GM21619 (cell line): ENCODE measurements at regions not wholly inside any gene's neighbourhood (a gene's known extent, or its start where the extent isn't known, plus 50 kb on each side); places are given as distances from the start of the nearest gene placed in this dataset.
"Not testable (repeated sequence)": the region's sequence is repeated elsewhere in the genome, so short reads cannot be mapped to it uniquely, and the experiment has no call there.

Experiments
- ATAC-seq: cut with Tn5 transposase; IDR thresholded peaks from one replicate; pipeline ENCODE4 v1.9.1; 2021; ENCODE audit not compliant: unreplicated experiment

DNA sequence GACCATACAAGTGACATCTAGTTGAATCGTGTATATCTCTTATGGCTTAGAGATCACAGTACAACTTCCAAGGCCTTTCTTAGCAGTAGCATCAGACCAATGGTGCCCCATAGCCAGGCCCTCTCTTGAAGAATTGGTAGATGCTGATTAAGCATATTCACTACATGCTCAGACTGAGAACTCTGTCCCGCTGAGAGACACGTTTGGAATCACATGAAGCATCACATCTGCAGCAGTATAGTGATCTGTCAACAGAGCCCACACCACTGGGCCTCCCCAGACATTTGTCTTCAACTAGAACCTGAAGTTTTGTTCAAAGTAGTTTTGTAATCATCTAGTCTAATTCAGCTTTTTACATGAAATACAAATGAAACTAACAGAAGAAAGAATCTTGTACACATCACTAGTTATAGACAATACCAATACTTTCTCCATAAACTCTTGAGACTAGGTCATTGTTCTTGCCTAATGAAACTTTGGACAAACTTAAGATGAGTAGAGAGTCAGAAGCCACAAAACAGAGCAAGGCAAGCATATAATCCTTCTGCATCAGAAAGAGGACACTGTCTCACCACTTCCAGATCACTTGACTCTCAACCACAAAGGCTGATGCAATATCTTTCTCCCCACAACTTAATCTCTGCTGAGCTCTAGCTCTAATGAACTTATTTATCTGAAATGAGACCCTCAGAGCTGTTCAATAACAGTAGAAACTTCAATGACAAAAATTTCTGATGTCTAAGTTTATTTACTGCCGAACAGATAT lies 182.7 kb downstream of the TBX18 start:
- ATAC-seq, result peak; percentile 56

DNA sequence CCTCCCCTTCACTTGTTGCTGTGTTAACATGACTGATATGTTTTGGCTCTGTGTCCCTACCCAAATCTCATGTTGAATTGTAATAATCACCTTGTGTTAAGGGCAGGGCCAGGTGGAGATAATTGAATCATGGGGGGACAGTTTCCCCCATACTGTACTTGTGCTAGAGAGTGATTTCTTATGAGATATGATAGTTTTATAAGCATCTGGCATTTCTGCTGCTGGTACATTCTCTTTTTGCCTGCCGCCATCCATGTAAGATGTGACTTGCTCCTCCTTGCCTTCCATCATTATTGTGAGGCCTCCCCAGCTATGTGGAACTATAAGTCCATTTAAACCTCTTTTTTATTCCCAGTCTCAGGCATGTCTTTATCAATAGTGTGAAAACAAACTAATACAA lies 185.0 kb downstream of the TBX18 start:
- ATAC-seq, result no peak

DNA sequence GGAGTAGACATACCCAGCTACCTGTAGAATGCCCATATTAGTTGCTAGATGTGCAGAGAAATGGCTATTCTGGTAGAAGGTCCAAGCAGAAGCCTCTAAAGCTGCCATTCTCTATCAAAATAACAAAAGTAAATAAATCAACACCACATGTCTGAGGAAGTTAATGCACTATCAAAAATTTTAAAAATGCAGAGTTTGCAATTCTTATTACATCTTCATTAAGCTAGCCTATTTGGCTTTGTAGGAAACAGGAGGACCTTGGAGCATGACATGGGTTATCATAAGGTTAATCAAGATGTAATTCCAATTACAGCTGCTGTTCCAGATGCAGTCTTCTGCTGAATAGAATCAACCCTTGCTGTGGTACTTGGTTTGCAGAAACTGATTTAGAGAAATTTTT lies 188.4 kb downstream of the TBX18 start:
- no peak for ATAC-seq

DNA sequence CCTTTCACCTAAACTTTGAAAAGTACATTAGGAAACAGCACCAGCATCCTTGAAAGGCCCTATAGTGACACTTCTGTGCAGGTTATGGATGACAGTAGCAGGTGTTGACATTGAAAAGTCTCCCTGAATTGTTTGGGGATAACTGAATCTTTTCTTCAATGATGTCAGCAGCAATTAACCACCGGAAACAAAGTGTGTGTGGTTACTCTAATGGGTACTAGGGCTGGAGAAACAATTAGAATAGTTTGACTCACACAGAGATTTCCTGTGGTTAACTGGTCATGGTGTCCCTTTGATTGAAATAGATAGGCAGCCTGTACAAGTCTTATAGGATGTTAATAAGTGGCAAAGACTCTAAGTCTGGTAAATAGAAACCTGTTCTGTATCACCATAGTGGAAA lies 189.1 kb downstream of the TBX18 start:
- ATAC-seq, result peak; percentile 99

DNA sequence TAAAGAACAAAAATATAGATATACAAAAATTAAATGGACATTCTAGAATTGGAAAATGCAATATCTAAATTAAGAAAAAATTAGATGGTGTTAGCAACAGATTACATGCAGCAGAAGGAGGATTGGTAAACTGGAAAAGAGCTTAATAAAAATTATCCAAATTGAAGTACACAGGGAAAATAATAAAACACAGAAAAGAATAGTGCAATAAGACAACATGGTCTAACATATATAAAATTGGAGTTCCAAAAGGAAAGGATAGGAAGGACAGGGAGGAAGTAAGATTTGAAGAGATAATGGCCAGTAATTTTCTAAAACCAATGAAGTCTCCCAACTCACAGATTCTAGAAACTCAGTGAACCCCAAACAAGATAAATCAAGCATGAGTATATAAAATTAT lies 194.5 kb downstream of the TBX18 start:
- ATAC-seq, result no peak

DNA sequence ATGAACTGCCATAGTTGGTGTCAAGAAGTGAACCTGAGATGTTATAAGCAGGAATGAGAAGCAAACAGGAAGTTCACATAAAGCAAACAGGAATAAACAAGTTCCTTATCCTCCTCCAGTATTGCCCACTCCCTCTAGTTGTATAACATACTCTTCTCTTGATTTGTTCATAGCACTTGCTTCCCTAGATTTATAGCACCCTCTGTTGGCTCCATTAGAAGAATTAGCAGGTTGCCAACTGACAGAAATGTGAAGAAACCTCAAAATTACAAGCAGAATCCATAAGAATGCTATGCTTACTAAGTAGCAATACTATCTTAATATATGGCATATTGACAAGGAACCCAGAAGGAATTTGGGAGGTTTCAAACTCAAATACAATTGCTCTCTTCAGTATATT lies 195.4 kb downstream of the TBX18 start:
- no peak for ATAC-seq

DNA sequence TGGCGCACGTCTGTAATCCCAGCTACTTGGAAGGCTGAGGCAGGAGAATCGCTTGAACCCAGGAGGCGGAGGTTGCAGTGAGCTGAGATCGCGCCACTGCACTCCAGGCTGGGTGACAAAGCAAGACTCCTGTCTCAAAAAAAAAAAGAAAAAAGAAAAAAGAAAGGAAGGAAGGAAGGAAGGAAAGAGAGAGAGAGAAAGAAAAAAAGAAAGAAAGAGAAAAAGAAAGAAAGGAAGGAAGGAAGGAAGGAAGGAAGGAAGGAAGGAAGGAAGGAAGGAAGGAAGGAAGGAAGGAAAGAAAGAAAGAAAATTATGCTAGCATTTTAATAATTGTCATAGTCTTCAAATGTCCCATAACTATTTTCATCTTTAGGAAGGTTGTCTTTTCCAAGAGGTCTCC lies 198.7 kb downstream of the TBX18 start:
- ATAC-seq, result not testable (repeated sequence)

DNA sequence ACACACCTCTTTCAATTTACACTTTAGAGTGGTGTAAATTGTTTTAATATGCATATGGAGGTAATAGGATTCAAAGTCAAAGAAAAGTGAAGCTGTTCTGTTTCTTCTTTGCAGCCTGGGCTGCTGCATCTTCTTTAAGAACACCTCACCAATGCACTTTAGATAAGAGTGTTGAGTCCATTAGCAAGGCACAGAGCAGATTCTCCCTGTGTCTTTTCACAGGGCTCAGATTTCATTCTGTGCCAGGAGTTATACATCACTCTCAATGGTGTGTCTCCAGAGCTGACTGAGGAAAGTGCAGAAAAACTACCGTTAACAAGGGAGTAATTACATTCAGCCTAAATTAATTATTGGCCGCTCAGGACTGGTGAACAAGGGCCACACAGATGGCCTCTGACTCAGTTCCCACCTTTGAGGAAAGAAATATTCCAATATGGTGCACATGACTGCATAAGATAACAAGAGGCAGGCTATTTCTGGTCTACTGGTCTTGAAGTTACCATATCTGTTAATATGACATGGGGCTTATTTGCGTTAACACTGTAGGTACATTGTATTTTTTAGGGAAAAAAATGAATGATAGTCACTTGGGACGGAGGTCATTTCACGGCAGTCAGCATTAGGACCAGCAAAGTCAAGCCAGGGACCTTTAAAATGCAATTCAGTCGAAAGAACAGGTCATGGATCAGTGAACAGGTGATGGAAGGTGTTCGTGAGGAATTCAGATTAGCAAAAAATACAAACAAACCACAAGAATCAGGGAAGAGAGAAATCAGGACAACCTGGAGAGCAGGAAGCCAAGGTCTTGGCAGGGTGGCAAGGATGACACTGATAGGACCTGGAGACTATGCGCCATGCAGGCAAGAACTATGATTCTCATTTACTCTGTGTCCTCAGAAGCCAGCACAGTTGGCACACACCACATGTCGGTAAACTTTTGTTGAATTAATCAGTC lies 203.7 kb downstream of the TBX18 start:
- ATAC-seq, result no peak

DNA sequence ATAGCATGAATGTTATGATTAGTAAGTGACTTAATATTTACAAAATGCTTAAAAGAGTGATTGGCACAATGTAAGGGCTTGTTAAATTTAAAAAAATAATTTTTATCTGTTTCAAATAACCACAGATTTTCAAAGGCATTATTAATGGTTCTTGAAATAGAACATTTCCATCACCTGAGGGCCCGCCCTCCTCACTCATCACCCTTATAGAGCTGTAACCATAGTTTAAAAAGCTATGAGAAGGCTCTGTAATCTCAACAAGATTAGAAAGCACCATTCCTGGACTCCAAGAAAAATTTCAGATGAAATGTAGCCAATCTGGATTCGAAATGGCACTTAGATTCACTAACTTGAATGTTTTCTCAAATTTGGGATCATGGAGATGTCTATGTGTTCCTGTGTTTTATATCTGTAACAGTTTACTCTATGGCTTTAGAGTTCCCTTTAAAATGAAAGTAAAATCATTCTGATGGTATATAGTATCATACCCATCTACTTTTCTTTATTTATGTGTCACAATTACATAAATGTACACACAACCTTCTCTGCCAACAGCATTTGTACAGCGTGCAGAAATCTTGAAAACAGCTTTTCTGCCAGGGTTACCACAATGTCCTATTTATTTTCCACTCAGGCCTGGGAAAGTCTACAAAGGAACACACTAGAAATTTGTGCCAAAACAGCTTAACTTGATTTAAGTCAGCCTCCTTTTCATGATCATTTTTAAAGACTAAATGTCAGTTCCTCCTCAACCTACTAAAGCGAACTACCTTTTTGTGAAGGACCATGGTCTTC lies 207.7 kb downstream of the TBX18 start:
- no peak for ATAC-seq

DNA sequence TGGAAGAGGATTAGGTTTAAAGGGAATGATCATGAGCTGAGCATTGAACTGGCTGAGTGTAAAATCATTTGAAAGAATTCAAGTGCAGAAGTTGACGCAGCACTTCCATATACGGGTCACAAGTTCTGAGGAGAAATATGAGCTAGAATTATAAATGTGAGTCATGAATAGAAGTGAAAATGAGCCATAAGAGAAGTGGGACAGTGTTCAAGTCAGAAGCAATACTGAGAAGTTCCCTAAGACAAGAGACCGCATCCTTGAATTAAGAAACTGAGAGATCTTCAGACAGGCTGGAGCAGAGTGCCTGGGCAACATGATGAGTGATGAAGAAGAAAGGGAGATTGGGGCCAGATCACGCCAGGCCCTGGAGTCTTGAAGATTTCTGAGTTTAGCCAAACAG lies 209.7 kb downstream of the TBX18 start:
- no peak for ATAC-seq

DNA sequence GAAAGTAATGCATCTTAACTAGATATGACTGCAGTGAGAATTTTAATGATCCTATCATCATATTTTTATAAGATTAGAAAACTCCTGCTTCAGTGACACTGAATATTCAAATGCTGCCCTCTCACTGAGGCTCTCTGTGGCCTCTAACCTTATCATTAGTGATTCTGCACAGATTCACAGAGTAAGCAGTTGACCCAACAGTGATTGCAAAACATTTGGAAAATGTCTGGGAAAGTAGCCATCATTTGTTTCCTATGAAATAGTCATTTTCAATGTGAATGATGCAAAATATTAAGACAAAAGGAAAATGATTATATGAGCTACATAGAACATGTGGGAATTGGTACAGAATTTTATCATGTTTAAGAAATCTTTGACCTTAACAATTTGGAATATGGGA lies 210.3 kb downstream of the TBX18 start:
- ATAC-seq, result no peak

DNA sequence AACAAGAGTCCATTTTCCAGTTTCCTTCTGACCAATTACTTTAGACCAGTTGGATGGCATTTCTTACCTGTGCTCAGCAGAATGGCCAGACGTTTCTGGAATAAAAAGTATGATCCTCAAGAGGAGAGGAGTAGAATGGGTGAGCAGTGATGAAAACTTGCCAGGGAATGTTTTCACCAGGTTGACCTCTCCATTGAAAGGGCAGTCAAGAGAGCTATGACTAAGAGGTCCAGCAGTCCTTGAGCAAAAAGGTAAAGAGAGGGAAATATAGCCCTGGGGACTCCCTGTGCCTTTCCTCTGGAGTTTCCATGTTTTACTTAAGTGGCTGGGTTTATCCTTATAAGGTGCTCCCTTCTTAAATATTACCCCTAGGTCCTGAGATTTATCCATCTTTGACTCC lies 210.9 kb downstream of the TBX18 start:
- ATAC-seq, result no peak

DNA sequence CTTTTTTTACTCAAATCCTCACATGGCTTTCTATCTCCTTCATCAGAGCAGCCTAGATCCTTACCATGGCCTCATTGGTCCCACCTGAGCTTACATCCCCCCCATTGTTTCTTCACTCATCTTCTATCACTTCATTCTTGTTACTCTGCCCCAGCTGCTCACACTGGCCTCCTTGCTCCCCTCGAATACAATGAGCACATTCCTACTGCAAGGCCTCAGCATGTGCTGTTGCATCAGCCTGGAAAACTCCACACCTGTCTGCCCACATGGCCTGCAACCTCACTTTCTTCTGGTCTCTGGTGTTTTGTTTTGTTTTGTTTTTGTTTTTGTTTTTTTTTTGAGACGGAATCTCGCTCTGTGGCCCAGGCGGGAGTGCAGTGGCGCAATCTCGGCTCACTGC lies 212.6 kb downstream of the TBX18 start:
- no peak for ATAC-seq

DNA sequence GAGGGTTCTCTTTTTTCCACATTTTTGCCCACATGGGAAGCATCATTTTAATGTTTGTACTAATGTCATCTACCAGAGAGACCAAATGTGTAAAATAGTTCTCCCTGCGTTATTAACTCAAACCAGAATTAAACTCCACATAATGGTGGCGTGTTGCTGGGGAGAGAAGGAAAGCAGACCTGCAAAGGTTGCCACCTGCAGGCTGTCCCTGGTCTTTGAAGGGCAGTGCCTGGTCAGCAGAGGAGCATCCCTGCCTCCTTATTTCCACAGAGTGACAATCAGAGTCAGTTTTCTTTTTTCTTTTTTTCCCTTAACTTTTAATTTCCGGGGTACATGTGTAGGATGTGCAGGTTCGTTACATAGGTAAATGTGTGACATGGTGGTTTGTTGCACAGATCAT lies 214.5 kb downstream of the TBX18 start:
- ATAC-seq, result no peak

DNA sequence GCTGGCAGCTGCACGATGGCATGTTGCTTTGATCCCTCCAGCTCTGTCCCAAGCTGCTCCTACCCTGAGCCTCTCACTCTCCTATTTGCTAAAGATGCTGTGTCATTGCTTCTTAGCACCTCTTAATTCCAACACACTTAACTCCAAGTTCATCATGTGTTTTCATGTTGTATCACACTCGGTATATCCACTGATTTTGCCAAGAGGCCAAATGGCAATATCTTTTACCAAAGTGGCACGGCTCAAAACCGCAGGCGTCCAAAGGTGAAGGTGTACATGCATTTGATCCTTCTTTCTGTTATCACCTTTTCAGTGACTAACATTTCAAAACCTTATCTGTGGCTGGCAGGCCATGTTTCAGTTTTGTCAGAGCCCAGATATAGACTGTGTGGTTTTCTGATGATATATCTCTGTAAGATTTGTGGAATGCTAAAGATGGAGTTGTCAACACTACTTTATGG lies 217.0 kb downstream of the TBX18 start:
- no peak for ATAC-seq

DNA sequence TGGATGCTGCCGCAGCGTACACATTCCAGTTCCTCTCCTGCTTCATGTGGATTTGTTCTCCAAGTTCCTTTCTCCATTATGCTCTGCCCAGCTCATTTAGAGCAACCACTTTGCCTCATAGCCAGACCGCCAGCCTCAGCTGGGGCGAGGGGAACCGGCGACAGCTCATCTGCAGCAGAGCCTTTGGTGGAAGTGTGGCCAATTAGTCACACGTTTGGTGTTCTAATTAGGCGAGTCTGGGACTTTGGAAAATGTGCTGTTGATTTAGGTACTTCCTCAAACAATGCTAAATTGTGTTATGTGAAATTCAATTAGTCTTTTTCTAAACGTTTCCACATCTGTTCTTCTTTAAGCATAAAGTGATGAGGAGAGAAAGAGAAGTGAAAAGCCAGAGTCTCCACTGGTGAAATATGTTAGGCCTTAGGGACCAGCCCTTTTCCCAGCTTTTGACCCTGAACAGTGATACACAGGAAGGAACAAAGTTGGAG lies 217.9 kb downstream of the TBX18 start:
- ATAC-seq, result no peak

DNA sequence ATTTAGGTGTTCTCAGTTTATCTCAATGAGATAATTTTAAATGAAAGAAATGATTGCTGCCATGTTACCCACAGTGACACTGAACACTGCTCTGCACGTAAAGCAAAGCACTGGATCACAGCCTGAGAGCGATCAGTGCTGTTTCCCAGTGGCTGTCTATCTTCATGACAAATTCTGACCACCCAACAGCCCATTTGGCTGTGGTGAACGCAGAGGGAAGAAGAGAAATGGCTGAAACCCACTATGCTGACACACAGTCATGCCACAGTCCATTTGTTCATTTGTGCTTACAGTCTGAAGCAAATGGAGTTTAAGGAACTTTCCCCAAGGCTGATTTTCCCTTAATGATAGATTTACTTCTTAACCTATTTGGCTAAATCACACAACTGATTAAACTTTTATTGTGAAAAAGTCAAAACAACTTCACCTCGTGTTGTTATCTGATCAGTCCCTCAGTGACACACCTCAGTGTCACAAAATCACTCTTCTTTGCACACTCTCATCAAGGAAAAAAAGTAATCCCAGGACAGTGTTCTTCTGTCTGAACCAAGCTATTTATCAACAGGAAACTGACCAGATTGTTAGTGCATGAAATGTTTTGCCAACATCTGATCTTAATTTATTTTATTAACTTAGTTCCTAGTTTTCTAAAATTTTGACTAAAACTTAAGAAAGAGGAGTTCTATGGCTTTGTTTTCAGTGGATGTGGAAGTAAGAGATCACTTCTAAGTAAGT lies 225.1 kb downstream of the TBX18 start:
- ATAC-seq, result no peak

DNA sequence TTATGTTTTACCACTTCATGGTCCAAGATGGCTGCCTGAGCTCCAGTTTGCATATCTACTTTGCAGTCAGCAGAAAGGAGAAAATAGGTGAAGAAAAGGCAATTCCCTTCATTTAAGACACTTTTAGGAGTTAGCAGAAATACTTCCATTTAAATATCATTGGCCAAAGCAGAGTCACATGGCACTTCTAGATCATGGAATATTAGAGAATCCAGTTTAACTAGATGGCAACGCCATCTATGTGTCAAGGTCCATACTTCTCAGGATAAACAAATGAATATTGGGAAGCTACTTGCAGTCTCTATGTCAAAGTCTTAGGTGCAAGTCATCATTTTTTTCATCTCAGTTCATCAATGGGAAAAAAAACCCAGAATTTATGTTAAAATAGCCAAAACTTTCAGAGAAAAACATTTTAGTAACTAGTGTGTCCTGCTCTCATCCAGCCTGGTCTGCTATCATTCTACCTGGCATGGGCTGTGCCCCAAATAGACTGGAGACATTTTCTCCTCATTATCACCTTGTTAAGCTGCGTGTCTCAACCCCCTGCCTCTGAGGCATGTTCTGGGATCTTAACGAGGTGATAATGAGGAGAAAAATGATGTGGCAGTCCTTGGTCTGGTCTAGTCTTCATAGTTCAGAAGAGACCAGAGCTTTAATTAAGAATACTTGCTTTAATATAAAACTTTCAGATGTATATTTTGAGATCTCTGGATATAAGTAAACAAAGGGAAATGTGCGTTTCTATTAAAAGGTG lies 227.3 kb downstream of the TBX18 start:
- no peak for ATAC-seq

DNA sequence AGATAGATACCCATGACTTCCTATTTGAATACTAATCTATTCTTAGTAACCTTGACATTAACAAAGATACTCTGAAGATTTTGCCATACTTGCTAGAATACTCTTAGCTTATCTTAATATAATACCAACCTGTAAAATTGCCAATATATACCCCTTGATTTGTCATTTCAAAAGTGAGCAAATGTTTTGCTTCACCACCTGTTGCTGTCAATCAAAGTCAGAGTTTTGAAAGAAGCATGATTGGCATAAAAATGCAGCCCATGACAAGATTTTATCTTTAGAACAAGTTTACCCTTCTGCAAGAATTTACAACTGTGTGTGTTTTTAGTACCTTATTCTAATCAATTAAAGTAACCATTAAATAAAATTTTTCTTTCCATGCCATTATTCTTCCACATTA lies 236.2 kb downstream of the TBX18 start:
- no peak for ATAC-seq

DNA sequence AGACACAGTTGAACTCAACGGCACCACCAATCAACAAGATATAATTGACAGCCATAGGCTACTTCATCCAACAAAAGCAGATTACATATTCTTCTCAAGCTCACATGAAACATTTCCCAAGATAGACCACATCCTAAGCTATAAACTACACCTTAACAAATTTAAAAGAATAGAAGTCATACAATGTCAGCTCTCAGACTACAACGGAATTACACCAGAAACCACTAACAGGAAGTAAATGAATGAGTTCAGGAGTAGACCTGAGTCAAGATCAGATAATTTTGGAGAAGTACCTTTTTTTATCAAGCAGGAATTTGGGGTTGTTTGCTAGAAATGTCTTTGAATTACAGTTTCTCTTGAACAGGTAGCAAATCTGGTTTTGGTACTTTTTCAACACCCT lies 237.8 kb downstream of the TBX18 start:
- ATAC-seq, result no peak
